GM12891 (cell line): ENCODE measurements at regions not wholly inside any gene's neighbourhood (a gene's known extent, or its start where the extent isn't known, plus 50 kb on each side); places are given as distances from the start of the nearest gene placed in this dataset.

Experiments used
- POLR2A ChIP-seq: IDR thresholded peaks from 2 replicates; pipeline ENCODE4 v1.6.1; 2011; ENCODE audit warnings: low read depth, low read length, control low read depth
- POLR2AphosphoS5 ChIP-seq: IDR thresholded peaks from 2 replicates; pipeline ENCODE4 v1.6.1; 2011; ENCODE audit warnings: low read depth, low read length, control low read depth
- POU2F2 ChIP-seq: IDR thresholded peaks from 2 replicates; pipeline ENCODE4 v1.6.1; 2011; ENCODE audit warnings: low read depth, mild to moderate bottlenecking, control low read depth, low read length, moderate library complexity

GRCh38 chr5:38615042-38615441 lies 58.6 kb upstream of the LIFR start:
- no peak for TF ChIP-seq POU2F2
- TF ChIP-seq POLR2A, result no peak
- no peak for TF ChIP-seq POLR2AphosphoS5
